CD4-positive, alpha-beta memory T cell (primary cell): ENCODE measurements at regions not wholly inside any gene's neighbourhood (a gene's known extent, or its start where the extent isn't known, plus 50 kb on each side); places are given as distances from the start of the nearest gene placed in this dataset.

Experiments used
- CTCF ChIA-PET: fragments of 350-600 bp; sonication (Branson Sonifier 250); formaldehyde crosslinking; loops from one replicate; lab custom pipeline; 2021; ENCODE audit warnings: inconsistent platforms; ENCODE audit not compliant: partially characterized antibody; lab: Charles Lee
- POLR2A ChIA-PET: fragments of 350-600 bp; sonication (Branson Sonifier 250); formaldehyde crosslinking; loops from one replicate; lab custom pipeline; 2021; ENCODE audit not compliant: partially characterized antibody; lab: Charles Lee
- DNase-seq, 5 donors: peaks; one replicate each; pipeline versions ENCODE4 v3.0.0 to v3.0.0-alpha.2; 2020 to 2022; ENCODE audit warnings: mixed read lengths in 1 of 5
- H3K27ac ChIP-seq: one replicate; pipeline ENCODE4 v1.7.0; 2013; ENCODE audit warnings: low read depth, low read length
- H3K27me3 ChIP-seq: 2 replicates; pipeline ENCODE4 v1.7.0; 2013; ENCODE audit warnings: mild to moderate bottlenecking, low read length, moderate library complexity; ENCODE audit not compliant: insufficient read depth
- H3K36me3 ChIP-seq: 2 replicates; pipeline ENCODE4 v1.7.0; 2013; ENCODE audit warnings: mild to moderate bottlenecking, low read length, moderate library complexity; ENCODE audit not compliant: insufficient read depth
- H3K4me1 ChIP-seq: 2 replicates; pipeline ENCODE4 v1.7.0; 2013; ENCODE audit warnings: mild to moderate bottlenecking, low read length, moderate library complexity; ENCODE audit not compliant: insufficient read depth
- H3K4me3 ChIP-seq, 2 donors: one replicate each; pipeline ENCODE4 v1.7.0; 2013; ENCODE audit warnings: low read length in 2 of 2, mild to moderate bottlenecking in 1 of 2
- H3K9me3 ChIP-seq, 2 donors: one replicate each; pipeline ENCODE4 v1.7.0; 2013; ENCODE audit warnings: low read length in 2 of 2, control low read depth in 1 of 2; ENCODE audit not compliant: control insufficient read depth in 1 of 2
- H3K27ac Mint-ChIP-seq, 7 donors: one replicate each; pipeline ENCODE4 v1.8.0; 2020 to 2021; ENCODE audit warnings: mixed read lengths in 7 of 7, mild to moderate bottlenecking in 6 of 7, inconsistent platforms in 3 of 7, moderate library complexity in 3 of 7
- H3K27me3 Mint-ChIP-seq, 2 donors: one replicate each; pipeline ENCODE4 v1.8.0; 2020 to 2021; ENCODE audit warnings: mixed read lengths in 2 of 2
- H3K36me3 Mint-ChIP-seq, 2 donors: one replicate each; pipeline ENCODE4 v1.8.0; 2020 to 2021; ENCODE audit warnings: mixed read lengths in 2 of 2, inconsistent platforms in 1 of 2, mild to moderate bottlenecking in 1 of 2
- H3K4me1 Mint-ChIP-seq, 4 donors: one replicate each; pipeline ENCODE4 v1.8.0; 2020 to 2021; ENCODE audit warnings: mixed read lengths in 4 of 4, mild to moderate bottlenecking in 1 of 4
- H3K4me3 Mint-ChIP-seq, 8 donors: one replicate each; pipeline ENCODE4 v1.8.0; 2020 to 2021; ENCODE audit warnings: mixed read lengths in 8 of 8, mild to moderate bottlenecking in 7 of 8, moderate library complexity in 6 of 8, inconsistent platforms in 3 of 8
- H3K9me3 Mint-ChIP-seq, 8 donors: one replicate each; pipeline ENCODE4 v1.8.0; 2020 to 2021; ENCODE audit warnings: mixed read lengths in 8 of 8, mild to moderate bottlenecking in 5 of 8, inconsistent platforms in 3 of 8, moderate library complexity in 1 of 8
- intact Hi-C: fragments of 100-400 bp; cut with micrococcal nuclease; formaldehyde crosslinking; loops from one replicate; pipeline ENCODE4 v1.15.1; 2023

- Mint-ChIP-seq H3K27me3 (no peaks in the 10 kb centered on the region), H3K27ac (no peak overlapping the region), H3K36me3 (no peaks in the 10 kb centered on the region), H3K9me3 (peaks cover 0 to 5% (median under 1%) of the 10 kb centered on the region in 8 donors), H3K4me3 (no peak overlapping the region), H3K4me1 (no peaks in the 10 kb centered on the region)
- no peak for DNase-seq
- Histone ChIP-seq H3K9me3 (no peaks in the 10 kb centered on the region), H3K4me3 (no peak overlapping the region), H3K27ac (no peak overlapping the region), H3K4me1 (no peaks in the 10 kb centered on the region), H3K36me3 (no peaks in the 10 kb centered on the region), H3K27me3 (no peaks in the 10 kb centered on the region)
- intact Hi-C loops, result no loop called here
- CTCF ChIA-PET, result no interaction called here
- POLR2A ChIA-PET, result no interaction called here
Measured at GRCh38 chr6:120569714-120570113, 764.6 kb downstream of the TBC1D32 start.

- ChIA-PET POLR2A (no interaction called here), CTCF (no interaction called here)
- Mint-ChIP-seq H3K4me3 (no peak overlapping the region), H3K36me3 (no peaks in the 10 kb centered on the region), H3K27ac (no peak overlapping the region), H3K9me3 (peaks cover 0 to 14% (median 2%) of the 10 kb centered on the region in 8 donors), H3K4me1 (no peaks in the 10 kb centered on the region), H3K27me3 (no peaks in the 10 kb centered on the region)
- DNase-seq, result no peak
- Histone ChIP-seq H3K27me3 (no peaks in the 10 kb centered on the region), H3K9me3 (no peaks in the 10 kb centered on the region), H3K27ac (no peak overlapping the region), H3K36me3 (no peaks in the 10 kb centered on the region), H3K4me3 (no peak overlapping the region), H3K4me1 (no peaks in the 10 kb centered on the region)
- intact Hi-C loops, result no loop called here
Measured at GRCh38 chr6:120564779-120565178, 769.5 kb downstream of the TBC1D32 start.

DNA sequence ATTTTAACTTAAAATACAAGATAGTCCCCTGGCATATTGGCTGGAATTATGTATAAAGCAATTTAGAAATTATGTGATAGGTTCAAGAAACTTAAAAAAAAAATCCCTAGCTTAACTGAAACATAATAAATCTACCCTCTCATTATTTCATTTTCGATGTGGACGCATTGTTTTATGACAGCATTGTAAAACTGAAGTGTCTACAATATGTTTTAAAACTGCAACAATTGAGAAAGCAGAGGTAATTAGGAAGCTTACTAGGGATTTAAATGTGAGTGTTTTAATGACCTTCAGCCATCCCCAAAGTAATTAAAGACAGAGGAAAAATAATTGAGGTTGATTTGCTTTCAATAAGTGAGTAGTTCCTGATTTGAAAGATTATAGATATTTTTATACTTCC, 776.0 kb downstream of the TBC1D32 start:
- POLR2A ChIA-PET, result no interaction called here
- H3K4me3 Mint-ChIP-seq, result no peak overlapping the region

GRCh38 chr6:120557554-120557953, 776.7 kb downstream of the TBC1D32 start:
- POLR2A ChIA-PET, result no interaction called here

More for the DNA sequence above, 776.0 kb downstream of the TBC1D32 start:
- intact Hi-C loops, result no loop called here
- H3K27me3 Mint-ChIP-seq, result no peaks in the 10 kb centered on the region
- no peak overlapping the region for H3K4me3 ChIP-seq
- H3K27ac ChIP-seq, result no peak overlapping the region
- H3K27me3 ChIP-seq, result no peaks in the 10 kb centered on the region
- H3K4me1 Mint-ChIP-seq, result no peaks in the 10 kb centered on the region
- no peak for DNase-seq
- H3K4me1 ChIP-seq, result no peaks in the 10 kb centered on the region
- CTCF ChIA-PET, result no interaction called here
- peaks cover 0 to 5% (median 0%) of the 10 kb centered on the region in 8 donors for H3K9me3 Mint-ChIP-seq
- H3K27ac Mint-ChIP-seq, result no peak overlapping the region
- no peaks in the 10 kb centered on the region for H3K9me3 ChIP-seq
- no peaks in the 10 kb centered on the region for H3K36me3 Mint-ChIP-seq
- H3K36me3 ChIP-seq, result no peaks in the 10 kb centered on the region

GRCh38 chr6:120556491-120556890, 777.8 kb downstream of the TBC1D32 start:
- no peak overlapping the region for H3K27ac ChIP-seq
- Mint-ChIP-seq H3K36me3 (no peaks in the 10 kb centered on the region), H3K4me3 (no peak overlapping the region), H3K27ac (no peak overlapping the region), H3K9me3 (peaks cover 0 to 2% (median under 1%) of the 10 kb centered on the region in 8 donors), H3K27me3 (no peaks in the 10 kb centered on the region), H3K4me1 (no peaks in the 10 kb centered on the region)
- DNase-seq, result no peak
- intact Hi-C loops, result no loop called here
- H3K4me3 ChIP-seq, result no peak overlapping the region
- ChIA-PET CTCF (no interaction called here), POLR2A (no interaction called here)
- no peaks in the 10 kb centered on the region for H3K36me3 ChIP-seq
- no peaks in the 10 kb centered on the region for H3K27me3 ChIP-seq
- H3K9me3 ChIP-seq, result no peaks in the 10 kb centered on the region
- H3K4me1 ChIP-seq, result no peaks in the 10 kb centered on the region

More at GRCh38 chr6:120557554-120557953, 776.7 kb downstream of the TBC1D32 start:
- Histone ChIP-seq H3K9me3 (no peaks in the 10 kb centered on the region), H3K27ac (no peak overlapping the region), H3K4me3 (no peak overlapping the region), H3K4me1 (no peaks in the 10 kb centered on the region), H3K36me3 (no peaks in the 10 kb centered on the region), H3K27me3 (no peaks in the 10 kb centered on the region)
- Mint-ChIP-seq H3K27ac (no peak overlapping the region), H3K4me3 (no peak overlapping the region), H3K9me3 (peaks cover 0 to 5% (median under 1%) of the 10 kb centered on the region in 8 donors), H3K36me3 (no peaks in the 10 kb centered on the region), H3K4me1 (no peaks in the 10 kb centered on the region), H3K27me3 (no peaks in the 10 kb centered on the region)
- CTCF ChIA-PET, result no interaction called here
- intact Hi-C loops, result no loop called here
- no peak for DNase-seq

DNA sequence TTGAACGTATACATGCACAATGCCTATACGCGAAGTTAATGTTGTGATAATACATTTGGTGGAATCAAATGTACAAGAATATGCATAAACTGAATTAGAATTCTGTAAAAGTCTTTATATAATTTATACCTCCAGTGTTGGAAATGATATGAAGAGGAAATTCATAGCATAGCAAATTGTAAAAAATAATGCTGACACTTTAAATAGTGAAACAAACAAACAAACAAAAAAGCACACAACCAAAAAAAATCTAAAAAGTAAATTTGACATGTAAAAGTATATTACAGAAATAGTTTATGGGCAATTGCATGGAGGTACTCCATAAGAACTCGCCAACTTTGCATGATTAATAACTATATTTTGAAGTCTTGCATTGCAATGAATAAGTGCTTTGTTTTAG, 780.9 kb downstream of the TBC1D32 start:
- intact Hi-C loops, result no loop called here
- H3K36me3 Mint-ChIP-seq, result no peaks in the 10 kb centered on the region
- no peak overlapping the region for H3K27ac Mint-ChIP-seq
- Histone ChIP-seq H3K4me1 (no peaks in the 10 kb centered on the region), H3K9me3 (no peaks in the 10 kb centered on the region), H3K27me3 (no peaks in the 10 kb centered on the region), H3K27ac (no peak overlapping the region), H3K4me3 (no peak overlapping the region), H3K36me3 (no peaks in the 10 kb centered on the region)
- no peaks in the 10 kb centered on the region for H3K27me3 Mint-ChIP-seq
- ChIA-PET CTCF (no interaction called here), POLR2A (no interaction called here)
- peaks cover 0 to 3% (median 0%) of the 10 kb centered on the region in 8 donors for H3K9me3 Mint-ChIP-seq
- H3K4me1 Mint-ChIP-seq, result no peaks in the 10 kb centered on the region
- no peak overlapping the region for H3K4me3 Mint-ChIP-seq
- DNase-seq, result no peak

- no peaks in the 10 kb centered on the region for H3K36me3 Mint-ChIP-seq
Measured at GRCh38 chr6:120545353-120545752, 788.9 kb downstream of the TBC1D32 start.

DNA sequence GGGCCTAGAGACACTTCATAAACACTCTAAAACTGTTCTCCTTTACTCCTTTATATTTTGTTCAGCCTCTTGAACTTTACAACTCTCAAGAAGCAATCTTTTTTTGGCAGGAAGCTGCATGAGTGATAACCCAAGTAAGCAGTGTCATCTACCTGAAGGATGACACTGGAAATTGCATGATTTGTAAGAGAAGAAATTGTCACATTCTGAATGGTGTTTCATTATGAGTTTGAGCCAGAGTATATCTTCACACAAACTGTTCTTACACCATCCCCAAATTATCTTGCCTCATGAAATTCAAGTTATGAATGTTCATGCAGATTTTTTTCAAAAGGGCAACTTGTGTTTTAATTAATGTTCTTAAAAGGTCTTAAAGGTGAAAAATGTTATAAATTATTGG, 799.3 kb downstream of the TBC1D32 start:
- H3K4me1 Mint-ChIP-seq, result no peaks in the 10 kb centered on the region

More at GRCh38 chr6:120545353-120545752, 788.9 kb downstream of the TBC1D32 start:
- H3K9me3 Mint-ChIP-seq, result peaks cover 0 to 4% (median 0%) of the 10 kb centered on the region in 8 donors
- POLR2A ChIA-PET, result no interaction called here
- Histone ChIP-seq H3K27me3 (no peaks in the 10 kb centered on the region), H3K27ac (no peak overlapping the region), H3K4me3 (no peak overlapping the region), H3K4me1 (no peaks in the 10 kb centered on the region), H3K36me3 (no peaks in the 10 kb centered on the region), H3K9me3 (no peaks in the 10 kb centered on the region)
- DNase-seq, result no peak
- no peak overlapping the region for H3K4me3 Mint-ChIP-seq
- H3K27me3 Mint-ChIP-seq, result no peaks in the 10 kb centered on the region
- CTCF ChIA-PET, result no interaction called here
- no peak overlapping the region for H3K27ac Mint-ChIP-seq
- intact Hi-C loops, result no loop called here
- no peaks in the 10 kb centered on the region for H3K4me1 Mint-ChIP-seq

More for the DNA sequence above, 799.3 kb downstream of the TBC1D32 start:
- Histone ChIP-seq H3K36me3 (no peaks in the 10 kb centered on the region), H3K9me3 (no peaks in the 10 kb centered on the region), H3K27ac (no peak overlapping the region), H3K4me3 (no peak overlapping the region), H3K27me3 (no peaks in the 10 kb centered on the region), H3K4me1 (no peaks in the 10 kb centered on the region)
- CTCF ChIA-PET, result no interaction called here
- Mint-ChIP-seq H3K27ac (no peak overlapping the region), H3K4me3 (no peak overlapping the region), H3K27me3 (no peaks in the 10 kb centered on the region), H3K36me3 (no peaks in the 10 kb centered on the region), H3K9me3 (peaks cover 0 to 11% (median 3%) of the 10 kb centered on the region in 8 donors)
- no peak for DNase-seq
- POLR2A ChIA-PET, result no interaction called here
- intact Hi-C loops, result no loop called here
